Lower leg skin (tissue), 4 donors: ENCODE measurements at regions not wholly inside any gene's neighbourhood (a gene's known extent, or its start where the extent isn't known, plus 50 kb on each side); places are given as distances from the start of the nearest gene placed in this dataset.

Experiments
- DNase-seq, 2 donors: peaks; one replicate each; pipeline ENCODE4 v3.0.0-alpha.2; 2019; ENCODE audit warnings: low spot score in 2 of 2
- H3K4me3 ChIP-seq: fragments of 200-600 bp; sonication (generic); 2 replicates; pipeline ENCODE4 v1.5.1; 2017; ENCODE audit warnings: mild to moderate bottlenecking, low read depth; ENCODE audit not compliant: poor library complexity, severe bottlenecking
- POLR2A ChIP-seq, 2 donors: fragments of 450-650 bp; IDR thresholded peaks; one replicate each; pipeline ENCODE4 v1.6.1; 2016 to 2017; ENCODE audit warnings: antibody characterized with exemption in 2 of 2, mild to moderate bottlenecking in 1 of 2, moderate library complexity in 1 of 2
- WGBS, 2 donors: methylation state at CpG; one replicate each; pipeline ENCODE4 v1.1.5; 2018; 5-methylcytosine and 5-hydroxymethylcytosine counted together
- intact Hi-C: fragments of 100-400 bp; cut with DNase I; formaldehyde crosslinking; loops from one replicate; pipeline ENCODE4 v1.15.0; 2023; ENCODE audit warnings: low total_unique reads
- TF ChIP-seq, protein P1 (sequence below), 3 donors: fragments of 450-650 bp; IDR thresholded peaks; one replicate each; pipeline ENCODE4 v1.5.1; 2016; ENCODE audit warnings: antibody characterized with exemption in 3 of 3, mild to moderate bottlenecking in 3 of 3, moderate library complexity in 2 of 3

GRCh38 chr2:137797641-137798040, 166.6 kb upstream of the HNMT start:
- H3K4me3 ChIP-seq: no peak overlapping the region
- intact Hi-C loops: loop anchor here (5.0 kb wide), 1 partner anchor 745 kb away; no protein-coding TSS in a partner anchor

DNA sequence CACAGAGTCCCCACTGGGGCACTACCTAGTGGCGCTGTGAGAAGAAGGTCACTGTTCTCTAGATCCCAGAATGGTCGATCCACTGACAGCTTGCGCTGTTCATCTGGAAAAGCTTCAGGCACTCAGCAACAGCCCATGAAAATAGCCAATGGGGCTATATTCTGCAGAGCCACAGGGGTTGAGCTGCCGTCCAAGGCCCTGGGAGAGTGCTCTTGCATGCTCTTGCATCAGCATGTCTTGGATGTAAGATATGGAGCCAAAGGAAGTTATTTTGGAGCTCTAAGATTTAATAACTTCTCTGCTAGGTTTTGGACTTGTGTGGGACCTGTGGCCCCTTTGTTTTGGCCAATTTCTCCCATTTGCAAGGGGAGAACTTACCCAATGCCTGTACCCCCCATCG, 164.7 kb upstream of the HNMT start:
- no peak for DNase-seq
- H3K4me3 ChIP-seq: no peak overlapping the region
- TF ChIP-seq, protein P1, sequence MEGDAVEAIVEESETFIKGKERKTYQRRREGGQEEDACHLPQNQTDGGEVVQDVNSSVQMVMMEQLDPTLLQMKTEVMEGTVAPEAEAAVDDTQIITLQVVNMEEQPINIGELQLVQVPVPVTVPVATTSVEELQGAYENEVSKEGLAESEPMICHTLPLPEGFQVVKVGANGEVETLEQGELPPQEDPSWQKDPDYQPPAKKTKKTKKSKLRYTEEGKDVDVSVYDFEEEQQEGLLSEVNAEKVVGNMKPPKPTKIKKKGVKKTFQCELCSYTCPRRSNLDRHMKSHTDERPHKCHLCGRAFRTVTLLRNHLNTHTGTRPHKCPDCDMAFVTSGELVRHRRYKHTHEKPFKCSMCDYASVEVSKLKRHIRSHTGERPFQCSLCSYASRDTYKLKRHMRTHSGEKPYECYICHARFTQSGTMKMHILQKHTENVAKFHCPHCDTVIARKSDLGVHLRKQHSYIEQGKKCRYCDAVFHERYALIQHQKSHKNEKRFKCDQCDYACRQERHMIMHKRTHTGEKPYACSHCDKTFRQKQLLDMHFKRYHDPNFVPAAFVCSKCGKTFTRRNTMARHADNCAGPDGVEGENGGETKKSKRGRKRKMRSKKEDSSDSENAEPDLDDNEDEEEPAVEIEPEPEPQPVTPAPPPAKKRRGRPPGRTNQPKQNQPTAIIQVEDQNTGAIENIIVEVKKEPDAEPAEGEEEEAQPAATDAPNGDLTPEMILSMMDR (IDR thresholded peaks at IDR 0.05): no peak
- no peak for TF ChIP-seq POLR2A (IDR thresholded peaks at IDR 0.05)
- 81 to 83% methylated on average over 5 of the region's 5 CpGs for WGBS, 2 donors
- intact Hi-C loops: loop anchor here (5.0 kb wide), 1 partner anchor 743 kb away; no protein-coding TSS in a partner anchor

More at GRCh38 chr2:137797641-137798040, 166.6 kb upstream of the HNMT start:
- TF ChIP-seq POLR2A (IDR thresholded peaks at IDR 0.05): no peak
- TF ChIP-seq, protein P1 (IDR thresholded peaks at IDR 0.05): no peak
- no peak for DNase-seq

- intact Hi-C loops: no loop called here
- WGBS, 2 donors: 67 to 71% methylated on average over 2 of the region's 2 CpGs
- no peak for DNase-seq
- no peak overlapping the region for H3K4me3 ChIP-seq
- TF ChIP-seq, protein P1 (IDR thresholded peaks at IDR 0.05): no peak
- TF ChIP-seq POLR2A (IDR thresholded peaks at IDR 0.05): no peak
These were observed 163.9 kb upstream of the HNMT start for GRCh38 chr2:137800386-137800785.

DNA sequence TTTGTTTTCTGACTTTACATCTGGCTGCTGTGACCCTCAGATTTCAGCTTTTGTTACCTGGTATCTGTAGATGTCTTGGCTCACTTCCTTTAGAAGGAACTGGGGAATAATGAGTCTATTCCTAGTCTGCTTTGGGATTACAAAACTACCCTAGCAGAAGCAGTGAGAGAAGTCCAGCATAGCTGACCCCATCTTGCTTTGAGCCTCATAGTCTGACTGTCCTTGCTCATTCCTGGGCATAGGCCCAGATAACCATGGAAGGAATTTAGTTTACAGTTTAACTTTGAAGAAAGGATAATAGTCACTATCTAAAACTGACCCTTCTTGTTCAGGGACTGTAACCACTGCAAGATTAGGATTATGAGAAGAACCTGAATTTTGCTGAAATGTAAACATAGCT, 163.0 kb upstream of the HNMT start:
- no peak for TF ChIP-seq POLR2A (IDR thresholded peaks at IDR 0.05)
- TF ChIP-seq, protein P1 (IDR thresholded peaks at IDR 0.05): no peak
- H3K4me3 ChIP-seq: no peak overlapping the region
- DNase-seq: no peak
- intact Hi-C loops: no loop called here

GRCh38 chr2:137802038-137802437, 162.2 kb upstream of the HNMT start:
- no peak for DNase-seq
- WGBS, 2 donors: 76 to 82% methylated on average over 1 of the region's 1 CpG
- TF ChIP-seq, protein P1 (IDR thresholded peaks at IDR 0.05): no peak
- no peak for TF ChIP-seq POLR2A (IDR thresholded peaks at IDR 0.05)

DNA sequence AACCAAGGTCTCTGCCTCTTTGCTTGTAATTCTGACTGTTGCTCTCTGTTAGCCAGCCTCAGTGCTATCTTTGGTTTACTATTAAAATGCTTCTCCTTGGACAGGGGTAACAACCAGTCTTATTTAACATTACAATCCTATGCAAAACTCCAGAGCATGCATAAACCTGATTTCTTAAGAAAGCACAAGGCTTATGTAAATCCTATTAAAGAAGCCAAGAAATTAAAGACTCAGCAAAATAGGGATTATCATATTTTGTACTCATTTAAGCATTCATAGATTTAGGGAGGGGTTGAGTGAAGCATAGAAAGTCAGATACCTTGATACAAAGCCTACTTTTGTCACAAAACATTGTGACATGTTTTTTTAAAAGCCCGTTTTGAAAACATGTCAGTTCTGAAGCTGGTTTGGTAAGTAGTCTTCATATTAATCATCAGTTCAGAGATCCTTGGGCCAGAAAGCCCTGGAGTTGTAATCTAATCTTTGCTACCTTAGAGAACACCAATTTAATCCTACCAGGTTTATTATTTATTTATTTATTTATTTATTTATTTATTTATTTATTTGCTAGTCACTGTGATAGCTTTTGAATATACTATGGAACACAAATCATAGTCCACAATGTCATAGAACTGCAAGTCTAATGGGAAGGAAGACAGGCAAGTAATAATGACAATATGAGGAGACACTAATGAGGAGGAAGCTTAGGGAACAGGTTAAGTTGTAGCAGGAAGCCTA, 158.0 kb upstream of the HNMT start:
- intact Hi-C loops: no loop called here
- H3K4me3 ChIP-seq: no peak overlapping the region
- 24 to 50% methylated on average over 1 of the region's 1 CpG for WGBS, 2 donors
- no peak for TF ChIP-seq POLR2A (IDR thresholded peaks at IDR 0.05)
- TF ChIP-seq, protein P1 (IDR thresholded peaks at IDR 0.05): no peak
- DNase-seq: no peak

More at GRCh38 chr2:137802038-137802437, 162.2 kb upstream of the HNMT start:
- no peak overlapping the region for H3K4me3 ChIP-seq
- intact Hi-C loops: no loop called here
